ENCODE measurements at regions not wholly inside any gene's neighbourhood (a gene's known extent, or its start where the extent isn't known, plus 50 kb on each side); places are given as distances from the start of the nearest gene placed in this dataset.

- Histone ChIP-seq H3K27ac (ENCODE audit: low read depth, low read length) (no peak overlapping the region), H3K36me3 (ENCODE audit: control insufficient read depth in 1 of 2, insufficient read depth in 2 of 2, low read length in 2 of 2) (no peaks in the 10 kb centered on the region), H3K9me3 (ENCODE audit: control insufficient read depth in 1 of 2, low read length in 2 of 2) (no peaks in the 10 kb centered on the region), H3K27me3 (ENCODE audit: control insufficient read depth in 1 of 2, insufficient read depth in 2 of 2, low read length in 2 of 2) (no peaks in the 10 kb centered on the region), H3K4me1 (ENCODE audit: control insufficient read depth in 1 of 2, insufficient read depth in 2 of 2, low read length in 2 of 2) (peaks cover 0 to 4% of the 10 kb centered on the region in 2 donors), H3K4me3 (ENCODE audit: low read depth in 1 of 2, low read length in 2 of 2) (no peak overlapping the region), H3K9ac (ENCODE audit: low read depth in 1 of 2, low read length in 2 of 2) (no peak overlapping the region)
Measured at GRCh38 chr3:105253225-105253624, 113.5 kb upstream of the ALCAM start.

GRCh38 chr3:105254154-105254553 is 112.6 kb upstream of the ALCAM start:
- Histone ChIP-seq H3K9me3 (ENCODE audit: control insufficient read depth in 1 of 2, low read length in 2 of 2) (no peaks in the 10 kb centered on the region), H3K27me3 (ENCODE audit: control insufficient read depth in 1 of 2, insufficient read depth in 2 of 2, low read length in 2 of 2) (no peaks in the 10 kb centered on the region), H3K4me1 (ENCODE audit: control insufficient read depth in 1 of 2, insufficient read depth in 2 of 2, low read length in 2 of 2) (peaks cover 0 to 4% of the 10 kb centered on the region in 2 donors), H3K36me3 (ENCODE audit: control insufficient read depth in 1 of 2, insufficient read depth in 2 of 2, low read length in 2 of 2) (no peaks in the 10 kb centered on the region), H3K4me3 (ENCODE audit: low read depth in 1 of 2, low read length in 2 of 2) (no peak overlapping the region), H3K9ac (ENCODE audit: low read depth in 1 of 2, low read length in 2 of 2) (no peak overlapping the region), H3K27ac (ENCODE audit: low read depth, low read length) (no peak overlapping the region)

- no peaks in the 10 kb centered on the region for H3K27me3 ChIP-seq (ENCODE audit: control insufficient read depth in 1 of 2, insufficient read depth in 2 of 2, low read length in 2 of 2)
- no peak overlapping the region for H3K27ac ChIP-seq (ENCODE audit: low read depth, low read length)
- no peaks in the 10 kb centered on the region for H3K36me3 ChIP-seq (ENCODE audit: control insufficient read depth in 1 of 2, insufficient read depth in 2 of 2, low read length in 2 of 2)
- H3K4me3 ChIP-seq (ENCODE audit: low read depth in 1 of 2, low read length in 2 of 2): no peak overlapping the region
- H3K9me3 ChIP-seq (ENCODE audit: control insufficient read depth in 1 of 2, low read length in 2 of 2): no peaks in the 10 kb centered on the region
- H3K4me1 ChIP-seq (ENCODE audit: control insufficient read depth in 1 of 2, insufficient read depth in 2 of 2, low read length in 2 of 2): peaks cover 0 to 4% of the 10 kb centered on the region in 2 donors
- H3K9ac ChIP-seq (ENCODE audit: low read depth in 1 of 2, low read length in 2 of 2): no peak overlapping the region
Measured at GRCh38 chr3:105255350-105255749, 111.4 kb upstream of the ALCAM start.

GRCh38 chr3:105259496-105259895 is 107.2 kb upstream of the ALCAM start:
- Histone ChIP-seq H3K9me3 (ENCODE audit: control insufficient read depth in 1 of 2, low read length in 2 of 2) (no peaks in the 10 kb centered on the region), H3K27me3 (ENCODE audit: control insufficient read depth in 1 of 2, insufficient read depth in 2 of 2, low read length in 2 of 2) (no peaks in the 10 kb centered on the region), H3K4me1 (ENCODE audit: control insufficient read depth in 1 of 2, insufficient read depth in 2 of 2, low read length in 2 of 2) (no peaks in the 10 kb centered on the region), H3K4me3 (ENCODE audit: low read depth in 1 of 2, low read length in 2 of 2) (no peak overlapping the region), H3K27ac (ENCODE audit: low read depth, low read length) (no peak overlapping the region), H3K36me3 (ENCODE audit: control insufficient read depth in 1 of 2, insufficient read depth in 2 of 2, low read length in 2 of 2) (no peaks in the 10 kb centered on the region), H3K9ac (ENCODE audit: low read depth in 1 of 2, low read length in 2 of 2) (no peak overlapping the region)

- Histone ChIP-seq H3K27me3 (ENCODE audit: control insufficient read depth in 1 of 2, insufficient read depth in 2 of 2, low read length in 2 of 2) (no peaks in the 10 kb centered on the region), H3K36me3 (ENCODE audit: control insufficient read depth in 1 of 2, insufficient read depth in 2 of 2, low read length in 2 of 2) (no peaks in the 10 kb centered on the region), H3K9me3 (ENCODE audit: control insufficient read depth in 1 of 2, low read length in 2 of 2) (no peaks in the 10 kb centered on the region), H3K4me1 (ENCODE audit: control insufficient read depth in 1 of 2, insufficient read depth in 2 of 2, low read length in 2 of 2) (no peaks in the 10 kb centered on the region), H3K27ac (ENCODE audit: low read depth, low read length) (no peak overlapping the region), H3K4me3 (ENCODE audit: low read depth in 1 of 2, low read length in 2 of 2) (no peak overlapping the region), H3K9ac (ENCODE audit: low read depth in 1 of 2, low read length in 2 of 2) (no peak overlapping the region)
Measured at GRCh38 chr3:105260385-105260784, 106.3 kb upstream of the ALCAM start.

- no peaks in the 10 kb centered on the region for H3K36me3 ChIP-seq (ENCODE audit: control insufficient read depth in 1 of 2, insufficient read depth in 2 of 2, low read length in 2 of 2)
- no peak overlapping the region for H3K9ac ChIP-seq (ENCODE audit: low read depth in 1 of 2, low read length in 2 of 2)
- no peak overlapping the region for H3K4me3 ChIP-seq (ENCODE audit: low read depth in 1 of 2, low read length in 2 of 2)
- no peaks in the 10 kb centered on the region for H3K4me1 ChIP-seq (ENCODE audit: control insufficient read depth in 1 of 2, insufficient read depth in 2 of 2, low read length in 2 of 2)
- no peaks in the 10 kb centered on the region for H3K27me3 ChIP-seq (ENCODE audit: control insufficient read depth in 1 of 2, insufficient read depth in 2 of 2, low read length in 2 of 2)
- no peak overlapping the region for H3K27ac ChIP-seq (ENCODE audit: low read depth, low read length)
- H3K9me3 ChIP-seq (ENCODE audit: control insufficient read depth in 1 of 2, low read length in 2 of 2): no peaks in the 10 kb centered on the region
Measured at GRCh38 chr3:105274536-105274935, 92.2 kb upstream of the ALCAM start.

- H3K9ac ChIP-seq (ENCODE audit: low read depth in 1 of 2, low read length in 2 of 2): no peak overlapping the region
- H3K27me3 ChIP-seq (ENCODE audit: control insufficient read depth in 1 of 2, insufficient read depth in 2 of 2, low read length in 2 of 2): no peaks in the 10 kb centered on the region
- H3K9me3 ChIP-seq (ENCODE audit: control insufficient read depth in 1 of 2, low read length in 2 of 2): no peaks in the 10 kb centered on the region
- no peak overlapping the region for H3K4me3 ChIP-seq (ENCODE audit: low read depth in 1 of 2, low read length in 2 of 2)
- no peak overlapping the region for H3K27ac ChIP-seq (ENCODE audit: low read depth, low read length)
- no peaks in the 10 kb centered on the region for H3K4me1 ChIP-seq (ENCODE audit: control insufficient read depth in 1 of 2, insufficient read depth in 2 of 2, low read length in 2 of 2)
- H3K36me3 ChIP-seq (ENCODE audit: control insufficient read depth in 1 of 2, insufficient read depth in 2 of 2, low read length in 2 of 2): no peaks in the 10 kb centered on the region
Measured at GRCh38 chr3:105274958-105275357, 91.8 kb upstream of the ALCAM start.

- H3K9me3 ChIP-seq (ENCODE audit: control insufficient read depth in 1 of 2, low read length in 2 of 2): no peaks in the 10 kb centered on the region
- H3K4me3 ChIP-seq (ENCODE audit: low read depth in 1 of 2, low read length in 2 of 2): no peak overlapping the region
- H3K36me3 ChIP-seq (ENCODE audit: control insufficient read depth in 1 of 2, insufficient read depth in 2 of 2, low read length in 2 of 2): no peaks in the 10 kb centered on the region
- no peaks in the 10 kb centered on the region for H3K27me3 ChIP-seq (ENCODE audit: control insufficient read depth in 1 of 2, insufficient read depth in 2 of 2, low read length in 2 of 2)
- no peak overlapping the region for H3K27ac ChIP-seq (ENCODE audit: low read depth, low read length)
- H3K4me1 ChIP-seq (ENCODE audit: control insufficient read depth in 1 of 2, insufficient read depth in 2 of 2, low read length in 2 of 2): no peaks in the 10 kb centered on the region
- no peak overlapping the region for H3K9ac ChIP-seq (ENCODE audit: low read depth in 1 of 2, low read length in 2 of 2)
Measured at GRCh38 chr3:105277656-105278055, 89.1 kb upstream of the ALCAM start.

- Histone ChIP-seq H3K36me3 (ENCODE audit: control insufficient read depth in 1 of 2, insufficient read depth in 2 of 2, low read length in 2 of 2) (no peaks in the 10 kb centered on the region), H3K27me3 (ENCODE audit: control insufficient read depth in 1 of 2, insufficient read depth in 2 of 2, low read length in 2 of 2) (no peaks in the 10 kb centered on the region), H3K4me1 (ENCODE audit: control insufficient read depth in 1 of 2, insufficient read depth in 2 of 2, low read length in 2 of 2) (no peaks in the 10 kb centered on the region), H3K9ac (ENCODE audit: low read depth in 1 of 2, low read length in 2 of 2) (no peak overlapping the region), H3K9me3 (ENCODE audit: control insufficient read depth in 1 of 2, low read length in 2 of 2) (no peaks in the 10 kb centered on the region), H3K27ac (ENCODE audit: low read depth, low read length) (no peak overlapping the region), H3K4me3 (ENCODE audit: low read depth in 1 of 2, low read length in 2 of 2) (no peak overlapping the region)
Measured at GRCh38 chr3:105278688-105279087, 88.0 kb upstream of the ALCAM start.

GRCh38 chr3:105281989-105282388 is 84.7 kb upstream of the ALCAM start:
- no peaks in the 10 kb centered on the region for H3K4me1 ChIP-seq (ENCODE audit: control insufficient read depth in 1 of 2, insufficient read depth in 2 of 2, low read length in 2 of 2)
- no peaks in the 10 kb centered on the region for H3K9me3 ChIP-seq (ENCODE audit: control insufficient read depth in 1 of 2, low read length in 2 of 2)
- H3K27me3 ChIP-seq (ENCODE audit: control insufficient read depth in 1 of 2, insufficient read depth in 2 of 2, low read length in 2 of 2): no peaks in the 10 kb centered on the region
- H3K36me3 ChIP-seq (ENCODE audit: control insufficient read depth in 1 of 2, insufficient read depth in 2 of 2, low read length in 2 of 2): no peaks in the 10 kb centered on the region
- H3K9ac ChIP-seq (ENCODE audit: low read depth in 1 of 2, low read length in 2 of 2): no peak overlapping the region
- H3K27ac ChIP-seq (ENCODE audit: low read depth, low read length): no peak overlapping the region
- H3K4me3 ChIP-seq (ENCODE audit: low read depth in 1 of 2, low read length in 2 of 2): no peak overlapping the region

GRCh38 chr3:105284876-105285275 is 81.8 kb upstream of the ALCAM start:
- Histone ChIP-seq H3K4me3 (ENCODE audit: low read depth in 1 of 2, low read length in 2 of 2) (no peak overlapping the region), H3K27me3 (ENCODE audit: control insufficient read depth in 1 of 2, insufficient read depth in 2 of 2, low read length in 2 of 2) (no peaks in the 10 kb centered on the region), H3K9me3 (ENCODE audit: control insufficient read depth in 1 of 2, low read length in 2 of 2) (no peaks in the 10 kb centered on the region), H3K27ac (ENCODE audit: low read depth, low read length) (no peak overlapping the region), H3K36me3 (ENCODE audit: control insufficient read depth in 1 of 2, insufficient read depth in 2 of 2, low read length in 2 of 2) (no peaks in the 10 kb centered on the region), H3K9ac (ENCODE audit: low read depth in 1 of 2, low read length in 2 of 2) (no peak overlapping the region), H3K4me1 (ENCODE audit: control insufficient read depth in 1 of 2, insufficient read depth in 2 of 2, low read length in 2 of 2) (no peaks in the 10 kb centered on the region)
